Vagina (tissue), 2 donors: ENCODE measurements at regions not wholly inside any gene's neighbourhood (a gene's known extent, or its start where the extent isn't known, plus 50 kb on each side); places are given as distances from the start of the nearest gene placed in this dataset.

Source experiments
- POLR2AphosphoS5 ChIP-seq, 2 donors: sonication (generic); formaldehyde crosslinking; IDR thresholded peaks; one replicate each; pipeline ENCODE4 v1.9.0; 2017; ENCODE audit warnings: antibody characterized with exemption in 2 of 2, mild to moderate bottlenecking in 2 of 2, low read depth in 1 of 2; ENCODE audit not compliant: insufficient read depth in 1 of 2
- TF ChIP-seq, protein P1 (sequence below), 3 experiments: fragments of 450-650 bp in 2 of 3; fragments of 200-600 bp in 1 of 3; sonication (generic) in 1 of 3; IDR thresholded peaks; one replicate each; pipeline ENCODE4 v1.5.1; 2017 to 2019; ENCODE audit warnings: antibody characterized with exemption in 3 of 3, mild to moderate bottlenecking in 2 of 3, moderate library complexity in 2 of 3

GRCh38 chrX:102841706-102842003 is 95.4 kb upstream of the RAB40AL start:
- TF ChIP-seq, protein P1, sequence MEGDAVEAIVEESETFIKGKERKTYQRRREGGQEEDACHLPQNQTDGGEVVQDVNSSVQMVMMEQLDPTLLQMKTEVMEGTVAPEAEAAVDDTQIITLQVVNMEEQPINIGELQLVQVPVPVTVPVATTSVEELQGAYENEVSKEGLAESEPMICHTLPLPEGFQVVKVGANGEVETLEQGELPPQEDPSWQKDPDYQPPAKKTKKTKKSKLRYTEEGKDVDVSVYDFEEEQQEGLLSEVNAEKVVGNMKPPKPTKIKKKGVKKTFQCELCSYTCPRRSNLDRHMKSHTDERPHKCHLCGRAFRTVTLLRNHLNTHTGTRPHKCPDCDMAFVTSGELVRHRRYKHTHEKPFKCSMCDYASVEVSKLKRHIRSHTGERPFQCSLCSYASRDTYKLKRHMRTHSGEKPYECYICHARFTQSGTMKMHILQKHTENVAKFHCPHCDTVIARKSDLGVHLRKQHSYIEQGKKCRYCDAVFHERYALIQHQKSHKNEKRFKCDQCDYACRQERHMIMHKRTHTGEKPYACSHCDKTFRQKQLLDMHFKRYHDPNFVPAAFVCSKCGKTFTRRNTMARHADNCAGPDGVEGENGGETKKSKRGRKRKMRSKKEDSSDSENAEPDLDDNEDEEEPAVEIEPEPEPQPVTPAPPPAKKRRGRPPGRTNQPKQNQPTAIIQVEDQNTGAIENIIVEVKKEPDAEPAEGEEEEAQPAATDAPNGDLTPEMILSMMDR (IDR thresholded peaks at IDR 0.05) = no peak
- no peak for TF ChIP-seq POLR2AphosphoS5 (IDR thresholded peaks at IDR 0.05; ENCODE audit: insufficient read depth in 1 of 2, low read depth in 1 of 2)
